GM12878 (cell line): ENCODE measurements at regions not wholly inside any gene's neighbourhood (a gene's known extent, or its start where the extent isn't known, plus 50 kb on each side); places are given as distances from the start of the nearest gene placed in this dataset.

Experiments used
- CEBPB ChIP-seq, 2 experiments: fragments of 150-350 bp in 1 of 2; IDR thresholded peaks; 2 replicates each; pipeline ENCODE4 v1.6.1; 2012 to 2014; ENCODE audit warnings: low read depth in 2 of 2, low read length in 2 of 2, borderline replicate concordance in 1 of 2, inconsistent platforms in 1 of 2
- EP300 ChIP-seq, 2 experiments: fragments of 150-350 bp in 1 of 2; IDR thresholded peaks; 2 replicates each; pipeline ENCODE4 v1.6.1; 2011 to 2012; ENCODE audit warnings: low read depth in 2 of 2, low read length in 2 of 2, borderline replicate concordance in 1 of 2, improper control_type of control experiment in 1 of 2, inconsistent platforms in 1 of 2; ENCODE audit not compliant: control insufficient read depth in 1 of 2
- KAT2A ChIP-seq: conservative IDR thresholded peaks from 2 replicates; pipeline ENCODE4 v1.6.1; 2011; ENCODE audit warnings: low read depth, low read length; ENCODE audit not compliant: control insufficient read depth
- NFIC ChIP-seq: IDR thresholded peaks from 2 replicates; pipeline ENCODE4 v1.6.1; 2012; ENCODE audit warnings: low read depth, mild to moderate bottlenecking, inconsistent platforms, low read length, moderate library complexity
- PML ChIP-seq: IDR thresholded peaks from 2 replicates; pipeline ENCODE4 v1.6.1; 2012; ENCODE audit warnings: low read length, inconsistent platforms
- SRF ChIP-seq, 2 experiments: IDR thresholded peaks; 2 replicates each; pipeline ENCODE4 v1.6.1; 2011; ENCODE audit warnings: low read depth in 2 of 2, low read length in 2 of 2, mild to moderate bottlenecking in 1 of 2, moderate library complexity in 1 of 2
- TAF1 ChIP-seq: IDR thresholded peaks from 2 replicates; pipeline ENCODE4 v1.6.1; 2011; ENCODE audit warnings: mild to moderate bottlenecking, low read depth, low read length, borderline replicate concordance
- TF ChIP-seq, protein P1 (sequence below): IDR thresholded peaks from 2 replicates; pipeline ENCODE4 v1.6.1; 2012; ENCODE audit warnings: low read depth, low read length, improper control_type of control experiment
- TF ChIP-seq, protein P2 (sequence below): fragments of 450-650 bp; IDR thresholded peaks from 2 replicates; pipeline ENCODE4 v1.6.1; 2014; ENCODE audit warnings: mild to moderate bottlenecking
- TF ChIP-seq, protein P3 (sequence below), 3 experiments: IDR thresholded peaks in 2 of 3; conservative IDR thresholded peaks in 1 of 3; 2 replicates each; pipeline ENCODE4 v1.5.1; 2011; ENCODE audit warnings: low read depth in 3 of 3, low read length in 3 of 3, mild to moderate bottlenecking in 3 of 3, control low read depth in 2 of 3, moderate library complexity in 2 of 3, inconsistent platforms in 1 of 3, mixed read lengths in 1 of 3; ENCODE audit not compliant: control insufficient read depth in 2 of 3, insufficient read depth in 1 of 3; ENCODE audit errors: extremely low read depth in 1 of 3

DNA sequence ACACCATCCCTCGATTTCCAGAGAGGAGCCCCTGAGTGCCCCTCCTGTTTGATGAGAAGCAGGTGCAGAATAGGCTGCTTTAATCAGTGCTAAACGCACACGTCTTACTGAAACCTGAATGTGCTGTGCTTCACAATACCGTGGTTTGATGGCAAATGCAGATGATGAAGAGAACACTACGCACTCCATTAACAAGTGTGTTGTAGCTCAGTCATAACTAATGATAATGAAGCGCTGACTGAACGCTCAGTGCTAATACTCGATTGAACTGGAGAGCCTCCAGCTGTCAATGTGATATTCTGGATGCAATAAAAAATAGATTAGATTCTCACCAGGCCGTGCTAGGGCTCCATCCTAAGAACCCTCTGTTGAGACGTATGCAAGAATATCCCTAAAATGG is 279.7 kb upstream of the PLPP4 start:
- TF ChIP-seq SRF (IDR thresholded peaks at IDR 0.05; ENCODE audit: low read depth in 2 of 2, low read length in 2 of 2) (no peak), KAT2A (no peak), TAF1 (no peak), NFIC (no peak), CEBPB (IDR thresholded peaks at IDR 0.05; ENCODE audit: borderline replicate concordance in 1 of 2, low read depth in 2 of 2, low read length in 2 of 2) (no peak), EP300 (IDR thresholded peaks at IDR 0.05; ENCODE audit: borderline replicate concordance in 1 of 2, control insufficient read depth in 1 of 2, low read depth in 2 of 2, low read length in 2 of 2) (no peak), PML (no peak)
- TF ChIP-seq, protein P1, sequence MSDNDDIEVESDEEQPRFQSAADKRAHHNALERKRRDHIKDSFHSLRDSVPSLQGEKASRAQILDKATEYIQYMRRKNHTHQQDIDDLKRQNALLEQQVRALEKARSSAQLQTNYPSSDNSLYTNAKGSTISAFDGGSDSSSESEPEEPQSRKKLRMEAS: no peak
- TF ChIP-seq, protein P2, sequence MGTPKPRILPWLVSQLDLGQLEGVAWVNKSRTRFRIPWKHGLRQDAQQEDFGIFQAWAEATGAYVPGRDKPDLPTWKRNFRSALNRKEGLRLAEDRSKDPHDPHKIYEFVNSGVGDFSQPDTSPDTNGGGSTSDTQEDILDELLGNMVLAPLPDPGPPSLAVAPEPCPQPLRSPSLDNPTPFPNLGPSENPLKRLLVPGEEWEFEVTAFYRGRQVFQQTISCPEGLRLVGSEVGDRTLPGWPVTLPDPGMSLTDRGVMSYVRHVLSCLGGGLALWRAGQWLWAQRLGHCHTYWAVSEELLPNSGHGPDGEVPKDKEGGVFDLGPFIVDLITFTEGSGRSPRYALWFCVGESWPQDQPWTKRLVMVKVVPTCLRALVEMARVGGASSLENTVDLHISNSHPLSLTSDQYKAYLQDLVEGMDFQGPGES: no peak
- TF ChIP-seq, protein P3, sequence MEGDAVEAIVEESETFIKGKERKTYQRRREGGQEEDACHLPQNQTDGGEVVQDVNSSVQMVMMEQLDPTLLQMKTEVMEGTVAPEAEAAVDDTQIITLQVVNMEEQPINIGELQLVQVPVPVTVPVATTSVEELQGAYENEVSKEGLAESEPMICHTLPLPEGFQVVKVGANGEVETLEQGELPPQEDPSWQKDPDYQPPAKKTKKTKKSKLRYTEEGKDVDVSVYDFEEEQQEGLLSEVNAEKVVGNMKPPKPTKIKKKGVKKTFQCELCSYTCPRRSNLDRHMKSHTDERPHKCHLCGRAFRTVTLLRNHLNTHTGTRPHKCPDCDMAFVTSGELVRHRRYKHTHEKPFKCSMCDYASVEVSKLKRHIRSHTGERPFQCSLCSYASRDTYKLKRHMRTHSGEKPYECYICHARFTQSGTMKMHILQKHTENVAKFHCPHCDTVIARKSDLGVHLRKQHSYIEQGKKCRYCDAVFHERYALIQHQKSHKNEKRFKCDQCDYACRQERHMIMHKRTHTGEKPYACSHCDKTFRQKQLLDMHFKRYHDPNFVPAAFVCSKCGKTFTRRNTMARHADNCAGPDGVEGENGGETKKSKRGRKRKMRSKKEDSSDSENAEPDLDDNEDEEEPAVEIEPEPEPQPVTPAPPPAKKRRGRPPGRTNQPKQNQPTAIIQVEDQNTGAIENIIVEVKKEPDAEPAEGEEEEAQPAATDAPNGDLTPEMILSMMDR (IDR thresholded peaks at IDR 0.05 in 2 of 3, conservative IDR thresholded peaks at IDR 0.05 in 1 of 3; ENCODE audit: control insufficient read depth in 2 of 3, extremely low read depth in 1 of 3, insufficient read depth in 1 of 3, low read depth in 3 of 3, low read length in 3 of 3): no peak
